HCT116 (cell line): ENCODE measurements at regions not wholly inside any gene's neighbourhood (a gene's known extent, or its start where the extent isn't known, plus 50 kb on each side); places are given as distances from the start of the nearest gene placed in this dataset.

Source experiments
- ATAC-seq: fragments of 200-7000 bp; cut with Tn5 transposase; 2 replicates; pipeline ENCODE4 v1.9.1; 2020; ENCODE audit warnings: mild to moderate bottlenecking, moderate library complexity
- BruUV-seq: library from RNA; stranded (reverse); fragments of 400-500 nt; replicated peaks from 2 replicates; lab custom pipeline; 2021; lab: Mats Ljungman, UMichigan
- CTCF ChIA-PET: fragments of 300-600 bp; sonication (Branson Sonifier 250); formaldehyde crosslinking; loops from one replicate; lab custom pipeline; 2021; ENCODE audit warnings: antibody characterized with exemption; lab: Charles Lee
- POLR2A ChIA-PET: fragments of 300-600, 350-600 bp; sonication (Branson Sonifier 250); formaldehyde crosslinking; loops from one replicate; lab custom pipeline; 2021; ENCODE audit warnings: antibody characterized with exemption; lab: Charles Lee
- RAD21 ChIA-PET, 2 experiments: fragments of 300-600 bp; sonication (Branson Sonifier 250); formaldehyde crosslinking; loops; one replicate each; lab custom pipeline; 2023; ENCODE audit warnings: low total read pairs in 2 of 2; ENCODE audit not compliant: uncharacterized antibody in 2 of 2, unreplicated experiment in 2 of 2, low non-redundant PET in 1 of 2; lab: Charles Lee
- DNase-seq: peaks from one replicate; pipeline ENCODE4 v3.0.0-alpha.2; 2010; ENCODE audit warnings: low read depth, low spot score
- H2AFZ ChIP-seq: fragments of 200-600 bp; shearing (Covaris generic), sonication (generic); 2 replicates; pipeline ENCODE4 v1.6.1; 2017; ENCODE audit warnings: low read depth, mixed run types, mixed read lengths, antibody characterized with exemption, low read length; ENCODE audit not compliant: poor library complexity, severe bottlenecking
- H3K27ac ChIP-seq: 2 replicates; pipeline ENCODE4 v1.5.1; 2012; ENCODE audit warnings: low read depth, low read length
- H3K27me3 ChIP-seq: fragments of 200-600 bp; sonication (generic); 2 replicates; pipeline ENCODE4 v1.6.1; 2016; ENCODE audit warnings: mixed run types, low read length, mixed read lengths; ENCODE audit not compliant: insufficient read depth
- H3K36me3 ChIP-seq, 2 experiments: fragments of 200-500 bp in 1 of 2; fragments of 200-600 bp in 1 of 2; sonication (Bioruptor generic) in 1 of 2; sonication (generic) in 1 of 2; 2 replicates each; pipeline versions ENCODE4 v1.5.1 to v1.6.1; 2014 to 2016; ENCODE audit warnings: low read length in 2 of 2, inconsistent platforms in 1 of 2, mixed read lengths in 1 of 2, mixed run types in 1 of 2; ENCODE audit not compliant: insufficient read depth in 2 of 2, control insufficient read depth in 1 of 2
- H3K4me1 ChIP-seq, 2 experiments: fragments of 200-600 bp in 1 of 2; sonication (generic) in 1 of 2; 2 replicates each; pipeline versions ENCODE4 v1.5.1 to v1.6.1; 2012 to 2017; ENCODE audit warnings: low read length in 2 of 2, inconsistent platforms in 1 of 2, mild to moderate bottlenecking in 1 of 2, mixed read lengths in 1 of 2, mixed run types in 1 of 2, moderate library complexity in 1 of 2; ENCODE audit not compliant: insufficient read depth in 2 of 2, control insufficient read depth in 1 of 2
- H3K4me2 ChIP-seq: fragments of 200-600 bp; sonication (generic); 2 replicates; pipeline ENCODE4 v1.6.1; 2017; ENCODE audit warnings: mixed run types, low read length, mixed read lengths
- H3K4me3 ChIP-seq, 2 experiments: fragments of 200-600 bp in 1 of 2; sonication (generic) in 1 of 2; replicated peaks in 1 of 2; 2 replicates each; pipeline ENCODE4 v1.5.1; 2011 to 2016; ENCODE audit warnings: low read length in 2 of 2, control low read depth in 1 of 2, low read depth in 1 of 2, mild to moderate bottlenecking in 1 of 2, mixed read lengths in 1 of 2, mixed run types in 1 of 2
- H3K79me2 ChIP-seq: fragments of 200-600 bp; sonication (generic); 2 replicates; pipeline ENCODE4 v1.6.1; 2017; ENCODE audit warnings: mild to moderate bottlenecking, mixed run types, low read length, moderate library complexity, mixed read lengths; ENCODE audit not compliant: insufficient read depth
- H3K9ac ChIP-seq: fragments of 200-600 bp; sonication (generic); 2 replicates; pipeline ENCODE4 v1.6.1; 2016; ENCODE audit warnings: low read length, mixed read lengths
- H3K9me2 ChIP-seq: fragments of 200-600 bp; sonication (generic), shearing (Covaris generic); 2 replicates; pipeline ENCODE4 v1.6.1; 2017; ENCODE audit warnings: mixed run types, mild to moderate bottlenecking, moderate library complexity; ENCODE audit not compliant: insufficient read depth
- H3K9me3 ChIP-seq, 2 experiments: fragments of 200-500 bp in 1 of 2; fragments of 200-600 bp in 1 of 2; sonication (Bioruptor generic) in 1 of 2; sonication (generic) in 1 of 2; 2 replicates each; pipeline ENCODE4 v1.6.1; 2014 to 2017; ENCODE audit warnings: low read length in 2 of 2, mixed read lengths in 2 of 2, inconsistent platforms in 1 of 2, low read depth in 1 of 2, mild to moderate bottlenecking in 1 of 2, mixed run types in 1 of 2, moderate library complexity in 1 of 2; ENCODE audit not compliant: control insufficient read depth in 1 of 2, insufficient read depth in 1 of 2
- H4K20me1 ChIP-seq: fragments of 200-600 bp; sonication (generic), shearing (Covaris generic); 2 replicates; pipeline ENCODE4 v1.6.1; 2017; ENCODE audit warnings: mixed run types, mild to moderate bottlenecking, moderate library complexity; ENCODE audit not compliant: insufficient read depth
- CTCF ChIP-seq, 3 experiments: fragments of 200-600 bp in 1 of 3; sonication (generic) in 1 of 3; IDR thresholded peaks in 2 of 3; conservative IDR thresholded peaks in 1 of 3; 2 replicates each; pipeline ENCODE4 v1.5.1; 2012 to 2017; ENCODE audit warnings: low read depth in 2 of 3, low read length in 2 of 3, antibody characterized with exemption in 1 of 3, borderline replicate concordance in 1 of 3, control low read depth in 1 of 3, mild to moderate bottlenecking in 1 of 3, mixed read lengths in 1 of 3, mixed run types in 1 of 3, moderate library complexity in 1 of 3; ENCODE audit not compliant: insufficient read depth in 1 of 3
- EGR1 ChIP-seq: IDR thresholded peaks from 2 replicates; pipeline ENCODE4 v1.6.1; 2012; ENCODE audit warnings: low read depth
- EZH2phosphoT487 ChIP-seq: fragments of 200-600 bp; IDR thresholded peaks from 2 replicates; pipeline ENCODE4 v1.6.1; 2018; ENCODE audit warnings: antibody characterized with exemption, borderline replicate concordance
- FOSL1 ChIP-seq: IDR thresholded peaks from 2 replicates; pipeline ENCODE4 v1.6.1; 2012; ENCODE audit warnings: low read depth
- SRF ChIP-seq: IDR thresholded peaks from 2 replicates; pipeline ENCODE4 v1.6.1; 2012; ENCODE audit warnings: low read depth
- TCF7L2 ChIP-seq: IDR thresholded peaks from 2 replicates; pipeline ENCODE4 v1.7.0; 2011; ENCODE audit warnings: borderline replicate concordance, inconsistent platforms; ENCODE audit not compliant: insufficient read depth, insufficient read length; ENCODE audit errors: extremely low read depth
- ZBTB33 ChIP-seq: IDR thresholded peaks from 2 replicates; pipeline ENCODE4 v1.6.1; 2011; ENCODE audit warnings: mild to moderate bottlenecking, low read length, moderate library complexity; ENCODE audit not compliant: insufficient replicate concordance; ENCODE audit errors: extremely low read depth
- ZNF274 ChIP-seq: fragments of 200-500 bp; sonication (Bioruptor generic); IDR thresholded peaks from 2 replicates; pipeline ENCODE4 v1.6.1; 2014; ENCODE audit warnings: mild to moderate bottlenecking, low read depth, low read length, inconsistent platforms
- intact Hi-C: fragments of 100-400 bp; cut with micrococcal nuclease; formaldehyde crosslinking; loops from 2 replicates; pipeline ENCODE4 v1.10.0; 2022
- TF ChIP-seq, protein P1 (sequence below): IDR thresholded peaks from 2 replicates; pipeline ENCODE4 v1.6.1; 2012; ENCODE audit warnings: low read depth

DNA sequence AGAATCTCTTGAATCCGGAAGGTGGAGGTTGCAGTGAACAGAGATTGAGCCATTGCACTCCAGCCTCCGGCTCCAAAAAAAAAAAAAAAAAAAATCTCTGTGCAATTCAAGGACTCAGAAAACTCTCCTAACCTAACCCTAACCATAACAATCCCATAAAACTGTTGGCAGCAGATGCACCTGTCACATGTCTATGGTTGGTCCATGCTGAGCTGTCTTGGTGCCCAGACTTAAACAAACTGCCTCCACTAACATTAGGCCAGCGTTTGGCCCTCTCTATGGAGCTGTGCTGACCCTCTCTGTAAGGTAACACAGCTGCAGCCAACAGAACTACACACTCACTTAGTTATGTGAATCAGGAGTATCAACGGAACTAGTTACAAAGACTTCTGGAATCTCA lies 132.5 kb upstream of the PTER start (continued):
- TF ChIP-seq, protein P1, sequence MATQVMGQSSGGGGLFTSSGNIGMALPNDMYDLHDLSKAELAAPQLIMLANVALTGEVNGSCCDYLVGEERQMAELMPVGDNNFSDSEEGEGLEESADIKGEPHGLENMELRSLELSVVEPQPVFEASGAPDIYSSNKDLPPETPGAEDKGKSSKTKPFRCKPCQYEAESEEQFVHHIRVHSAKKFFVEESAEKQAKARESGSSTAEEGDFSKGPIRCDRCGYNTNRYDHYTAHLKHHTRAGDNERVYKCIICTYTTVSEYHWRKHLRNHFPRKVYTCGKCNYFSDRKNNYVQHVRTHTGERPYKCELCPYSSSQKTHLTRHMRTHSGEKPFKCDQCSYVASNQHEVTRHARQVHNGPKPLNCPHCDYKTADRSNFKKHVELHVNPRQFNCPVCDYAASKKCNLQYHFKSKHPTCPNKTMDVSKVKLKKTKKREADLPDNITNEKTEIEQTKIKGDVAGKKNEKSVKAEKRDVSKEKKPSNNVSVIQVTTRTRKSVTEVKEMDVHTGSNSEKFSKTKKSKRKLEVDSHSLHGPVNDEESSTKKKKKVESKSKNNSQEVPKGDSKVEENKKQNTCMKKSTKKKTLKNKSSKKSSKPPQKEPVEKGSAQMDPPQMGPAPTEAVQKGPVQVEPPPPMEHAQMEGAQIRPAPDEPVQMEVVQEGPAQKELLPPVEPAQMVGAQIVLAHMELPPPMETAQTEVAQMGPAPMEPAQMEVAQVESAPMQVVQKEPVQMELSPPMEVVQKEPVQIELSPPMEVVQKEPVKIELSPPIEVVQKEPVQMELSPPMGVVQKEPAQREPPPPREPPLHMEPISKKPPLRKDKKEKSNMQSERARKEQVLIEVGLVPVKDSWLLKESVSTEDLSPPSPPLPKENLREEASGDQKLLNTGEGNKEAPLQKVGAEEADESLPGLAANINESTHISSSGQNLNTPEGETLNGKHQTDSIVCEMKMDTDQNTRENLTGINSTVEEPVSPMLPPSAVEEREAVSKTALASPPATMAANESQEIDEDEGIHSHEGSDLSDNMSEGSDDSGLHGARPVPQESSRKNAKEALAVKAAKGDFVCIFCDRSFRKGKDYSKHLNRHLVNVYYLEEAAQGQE: no peak
- TF ChIP-seq CTCF (IDR thresholded peaks at IDR 0.05 in 2 of 3, conservative IDR thresholded peaks at IDR 0.05 in 1 of 3; ENCODE audit: borderline replicate concordance in 1 of 3, insufficient read depth in 1 of 3, low read depth in 2 of 3, low read length in 2 of 3) (no peak), EZH2phosphoT487 (no peak)

- no peaks in the 10 kb centered on the region for H3K27me3 ChIP-seq
- H3K79me2 ChIP-seq: no peaks in the 10 kb centered on the region
- BruUV-seq: no TSS peak
- CTCF ChIA-PET: no interaction called here
- intact Hi-C loops: loop anchor here (10.0 kb wide), 1 partner anchor 464 kb away; no protein-coding TSS in a partner anchor
- ATAC-seq: no peak
- H3K4me1 ChIP-seq: no peaks in the 10 kb centered on the region
- no peaks in the 10 kb centered on the region for H4K20me1 ChIP-seq
- TF ChIP-seq EGR1 (no peak), ZNF274 (no peak), ZBTB33 (no peak), EZH2phosphoT487 (no peak), TCF7L2 (no peak), SRF (no peak), FOSL1 (no peak)
- TF ChIP-seq, all 23 proteins: peak for 0
- Histone ChIP-seq H3K9me2 (no peaks in the 10 kb centered on the region), H3K9me3 (no peaks in the 10 kb centered on the region), H3K4me2 (no peak overlapping the region), H3K27ac (no peak overlapping the region), H2AFZ (no peak overlapping the region), H3K4me3 (no peak overlapping the region), H3K36me3 (no peaks in the 10 kb centered on the region), H3K9ac (no peak overlapping the region)
- RAD21 ChIA-PET: no interaction called here
- no peak for DNase-seq
- POLR2A ChIA-PET: no interaction called here
Observed at GRCh38 chr10:16310440-16310839, 126.4 kb upstream of the PTER start.
